GM18870 (cell line): ENCODE measurements at regions not wholly inside any gene's neighbourhood (a gene's known extent, or its start where the extent isn't known, plus 50 kb on each side); places are given as distances from the start of the nearest gene placed in this dataset.
"Not testable (repeated sequence)": the region's sequence is repeated elsewhere in the genome, so short reads cannot be mapped to it uniquely, and the experiment has no call there.

Source experiments
- ATAC-seq: cut with Tn5 transposase; IDR thresholded peaks from one replicate; pipeline ENCODE4 v1.9.1; 2021; ENCODE audit warnings: moderate library complexity; ENCODE audit not compliant: unreplicated experiment

GRCh38 chr9:38342532-38342931 lies 50.0 kb upstream of the ALDH1B1 start:
- ATAC-seq = no peak

DNA sequence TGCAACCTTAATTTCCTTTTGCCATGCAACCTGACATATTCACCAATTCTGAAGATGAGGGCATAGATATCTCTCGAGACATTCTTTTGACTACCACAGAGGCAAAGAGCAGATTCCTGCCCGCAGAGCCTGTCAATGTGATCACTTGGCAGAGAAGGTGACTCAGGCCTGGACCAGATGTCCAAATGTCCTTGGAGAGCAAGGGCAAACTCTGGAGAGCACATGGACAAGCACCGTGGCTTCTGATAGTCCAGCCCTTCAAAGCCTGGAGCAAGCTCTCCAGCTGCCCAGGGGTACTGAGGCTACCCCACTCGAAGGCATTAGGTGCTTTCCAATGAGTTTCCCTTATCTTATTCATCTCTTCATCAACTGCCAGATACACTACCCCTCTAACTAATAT lies 50.4 kb upstream of the ALDH1B1 start:
- no peak for ATAC-seq

DNA sequence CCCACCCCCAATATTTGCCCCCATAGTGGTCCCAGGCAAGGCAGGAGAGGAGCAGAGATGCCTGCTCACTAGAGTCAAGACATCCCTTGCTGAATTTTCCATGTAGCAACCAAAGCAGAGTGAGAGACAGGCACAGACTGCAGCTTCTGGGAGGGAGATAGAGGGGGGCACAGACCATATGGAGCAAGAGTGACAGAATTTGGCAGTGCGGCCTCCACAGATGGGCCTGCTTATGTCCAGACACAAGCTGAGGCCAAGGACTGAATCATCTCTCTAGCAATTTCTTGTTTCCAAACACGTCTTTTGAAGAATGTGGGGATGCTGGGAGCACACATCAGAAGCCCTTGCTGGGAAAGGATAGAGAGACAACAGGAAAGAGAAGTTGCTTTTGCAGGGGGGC lies 53.0 kb upstream of the ALDH1B1 start:
- no peak for ATAC-seq

DNA sequence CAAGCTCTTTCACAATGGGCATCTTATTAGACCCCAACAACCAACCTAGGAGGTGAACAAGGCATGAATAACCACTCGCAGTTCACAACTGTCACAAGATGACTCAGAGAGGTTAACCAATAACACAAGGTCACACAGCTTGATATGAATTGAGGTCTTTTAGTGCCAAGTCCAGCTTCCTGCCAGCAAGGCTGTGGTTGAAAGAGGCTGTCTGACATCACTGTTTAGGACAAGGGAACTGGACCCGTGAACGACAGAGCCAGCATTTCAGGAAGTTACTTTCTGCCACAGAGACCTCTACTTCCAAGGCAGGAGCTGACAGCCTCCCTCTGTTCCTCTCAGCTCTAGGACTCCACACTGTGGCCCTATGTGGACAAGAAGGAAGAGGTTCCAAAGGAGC lies 53.4 kb upstream of the ALDH1B1 start:
- ATAC-seq = peak; percentile 85

DNA sequence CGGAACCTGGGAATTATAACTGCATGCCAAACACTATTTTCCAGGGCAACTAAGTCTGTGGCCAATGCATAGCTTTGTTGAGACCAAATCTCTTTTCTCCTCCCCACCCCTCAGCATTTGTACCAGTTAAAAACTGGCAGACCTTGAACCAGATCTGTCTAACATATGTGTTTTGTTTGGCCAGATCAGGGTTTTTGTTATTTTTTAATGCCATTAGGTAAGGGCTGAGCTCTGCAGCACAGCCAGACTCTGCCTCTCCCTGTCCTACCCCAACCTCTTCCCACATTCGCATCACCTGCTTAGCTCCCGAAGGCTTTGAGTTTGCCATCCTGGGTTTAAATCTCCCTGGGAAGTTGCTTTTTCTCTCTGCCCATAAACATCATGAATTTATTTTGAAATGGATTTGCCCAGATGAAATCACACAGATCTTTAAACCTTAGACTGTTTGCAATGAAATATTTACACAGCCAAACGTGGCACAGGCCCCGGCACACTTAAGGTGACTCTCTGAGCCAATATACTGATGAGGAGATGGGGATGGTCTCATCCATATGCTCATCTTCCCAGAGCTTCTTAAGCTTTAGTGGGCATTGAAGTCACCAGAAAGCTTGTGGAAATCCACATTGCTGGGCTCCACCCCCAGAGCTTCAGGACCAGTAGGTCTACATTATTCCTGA lies 54.0 kb upstream of the ALDH1B1 start:
- no peak for ATAC-seq

DNA sequence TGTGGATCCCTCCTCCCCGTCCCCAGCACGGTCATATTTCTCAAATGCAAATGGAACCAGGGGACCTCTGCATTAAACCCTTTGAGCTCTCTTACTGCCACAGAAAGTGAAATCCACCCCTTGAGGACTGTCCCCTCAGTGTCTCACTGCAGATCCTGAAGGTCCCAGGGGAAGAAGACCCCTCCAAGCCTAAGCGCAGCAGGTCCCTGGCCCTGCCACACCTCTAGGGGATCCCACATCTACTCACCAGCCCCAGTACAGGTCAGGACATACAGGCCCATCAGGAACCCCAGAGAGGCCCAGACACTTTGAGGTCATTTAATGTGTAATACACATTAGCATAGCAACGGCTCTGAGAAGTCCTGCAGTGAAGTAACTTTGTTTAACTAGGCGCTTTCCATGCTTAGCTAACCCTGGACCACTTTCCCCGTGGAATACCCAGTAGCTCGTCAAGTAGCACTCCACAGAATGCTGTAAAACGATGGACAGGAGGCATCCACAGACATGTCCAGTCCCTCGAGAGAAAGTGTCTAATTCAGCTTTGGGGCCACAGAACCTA lies 54.7 kb upstream of the ALDH1B1 start:
- no peak for ATAC-seq

- no peak for ATAC-seq
Measured at GRCh38 chr9:38337181-38337580, 55.3 kb upstream of the ALDH1B1 start.

DNA sequence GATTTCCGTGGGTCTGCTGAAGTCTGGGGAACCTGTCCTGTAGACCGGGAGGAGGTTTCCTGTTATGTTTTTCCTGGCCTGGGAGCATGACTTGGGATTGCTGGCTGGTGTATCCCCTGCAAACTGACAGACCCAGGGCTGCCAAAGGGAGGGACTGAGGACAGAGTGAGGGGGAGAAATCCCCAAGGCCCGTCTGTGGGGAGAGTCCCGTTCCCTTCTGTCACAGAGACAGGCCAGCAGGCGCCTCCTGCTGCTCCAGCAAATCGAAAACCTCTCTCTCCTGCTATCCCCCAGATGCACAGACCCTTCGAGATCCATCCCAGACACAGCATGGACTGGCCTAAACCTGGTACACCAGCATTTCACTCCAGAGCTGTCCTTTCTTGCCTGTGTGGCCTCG lies 56.2 kb upstream of the ALDH1B1 start:
- no peak for ATAC-seq

- no peak for ATAC-seq
Measured at GRCh38 chr9:38335686-38336085, 56.8 kb upstream of the ALDH1B1 start.

DNA sequence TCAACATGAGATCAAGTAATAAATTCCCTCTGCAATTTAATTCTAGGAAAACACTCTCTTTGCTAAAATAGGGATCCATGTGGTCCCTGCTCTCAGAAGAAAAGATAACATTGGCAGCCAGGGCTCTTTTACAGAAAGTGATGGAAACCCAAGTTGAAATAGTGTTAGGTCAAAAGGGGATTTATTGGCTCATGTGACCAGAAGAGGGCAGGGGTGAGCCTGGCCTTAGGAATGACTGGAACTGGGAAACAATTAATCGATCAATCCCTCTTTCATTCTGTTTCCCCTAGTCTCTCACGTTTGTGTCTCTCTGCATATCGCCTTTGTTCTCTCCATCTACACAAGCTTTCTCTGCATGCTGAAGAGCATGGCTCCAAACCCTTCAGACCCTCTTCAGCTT lies 58.3 kb upstream of the ALDH1B1 start:
- no peak for ATAC-seq

- ATAC-seq = no peak
Measured at GRCh38 chr9:38333047-38333446, 59.5 kb upstream of the ALDH1B1 start.

- no peak for ATAC-seq
Measured at GRCh38 chr9:38332625-38333024, 59.9 kb upstream of the ALDH1B1 start.

- ATAC-seq = no peak
Measured at GRCh38 chr9:38331141-38331540, 61.4 kb upstream of the ALDH1B1 start.

DNA sequence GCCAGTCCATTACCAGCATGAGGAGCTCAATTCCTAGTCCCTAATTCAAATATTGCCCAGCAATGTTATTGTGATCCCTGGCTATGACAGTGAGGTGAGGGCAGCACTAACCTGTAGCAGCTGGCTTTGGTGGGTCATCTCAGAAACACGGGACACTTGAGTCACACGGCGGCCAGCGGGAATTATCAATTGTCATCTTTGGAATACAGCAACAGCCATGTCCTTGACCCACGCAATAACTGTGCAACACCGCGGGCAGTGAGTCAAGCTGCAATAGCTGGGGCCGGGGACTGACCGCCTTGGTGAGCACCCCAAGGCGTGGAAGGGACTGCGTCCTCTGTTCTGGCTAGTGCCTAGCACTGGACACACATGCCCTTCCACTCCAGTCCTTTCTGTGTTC lies 62.5 kb upstream of the ALDH1B1 start:
- no peak for ATAC-seq

GRCh38 chr9:38328765-38329164 lies 63.7 kb upstream of the ALDH1B1 start:
- ATAC-seq = no peak

DNA sequence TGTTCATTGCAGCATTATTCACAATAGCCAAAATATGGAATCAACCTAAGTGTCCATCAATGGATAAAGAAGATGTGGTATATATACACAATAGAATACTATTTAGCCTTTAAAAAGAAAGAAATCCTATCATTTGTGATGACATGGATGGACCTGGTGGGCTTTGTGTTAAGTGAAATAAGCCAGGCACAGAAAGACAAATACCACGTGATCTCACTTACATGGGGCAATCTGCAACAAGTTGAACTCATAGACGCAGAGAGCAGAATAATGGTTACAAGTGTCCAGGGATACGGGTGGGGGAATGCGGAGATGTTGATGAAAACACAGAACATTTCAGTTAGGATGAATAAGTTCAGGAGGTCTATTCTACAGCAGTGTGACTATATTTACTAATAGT lies 66.4 kb upstream of the ALDH1B1 start:
- ATAC-seq = no peak

GRCh38 chr9:38324213-38324612 lies 68.3 kb upstream of the ALDH1B1 start:
- not testable (repeated sequence) for ATAC-seq

- no peak for ATAC-seq
Measured at GRCh38 chr9:38322937-38323336, 69.6 kb upstream of the ALDH1B1 start.

DNA sequence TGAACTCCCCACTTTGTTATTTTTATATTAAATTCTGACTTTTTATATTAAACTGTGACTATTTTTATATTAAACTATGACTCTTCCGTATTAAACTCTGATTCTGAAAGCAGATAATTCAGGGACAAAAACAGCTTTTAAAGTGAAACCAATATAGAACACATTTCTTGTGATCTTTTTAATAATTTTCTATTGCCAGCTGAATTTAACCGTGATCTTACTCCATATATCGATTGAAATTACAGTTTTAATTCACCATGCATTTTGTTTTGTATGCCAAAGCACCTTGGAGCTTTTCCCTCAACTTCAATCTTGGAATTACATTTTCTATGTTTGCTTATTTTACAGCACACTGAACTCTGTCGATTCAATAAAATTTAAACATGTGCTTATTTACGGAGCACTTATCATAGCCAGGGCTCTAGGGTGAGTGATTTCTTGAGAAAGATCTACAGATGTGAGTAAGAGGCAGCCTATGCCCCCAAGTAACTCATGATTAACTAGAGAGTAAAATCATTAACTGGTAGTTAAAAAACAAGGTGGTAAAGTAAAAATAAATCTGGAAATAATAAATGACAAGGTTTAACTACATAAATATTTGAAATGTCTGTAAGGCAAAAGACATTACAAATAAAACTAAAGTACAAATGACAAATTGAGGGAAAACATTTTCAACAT lies 72.9 kb upstream of the ALDH1B1 start:
- no peak for ATAC-seq

DNA sequence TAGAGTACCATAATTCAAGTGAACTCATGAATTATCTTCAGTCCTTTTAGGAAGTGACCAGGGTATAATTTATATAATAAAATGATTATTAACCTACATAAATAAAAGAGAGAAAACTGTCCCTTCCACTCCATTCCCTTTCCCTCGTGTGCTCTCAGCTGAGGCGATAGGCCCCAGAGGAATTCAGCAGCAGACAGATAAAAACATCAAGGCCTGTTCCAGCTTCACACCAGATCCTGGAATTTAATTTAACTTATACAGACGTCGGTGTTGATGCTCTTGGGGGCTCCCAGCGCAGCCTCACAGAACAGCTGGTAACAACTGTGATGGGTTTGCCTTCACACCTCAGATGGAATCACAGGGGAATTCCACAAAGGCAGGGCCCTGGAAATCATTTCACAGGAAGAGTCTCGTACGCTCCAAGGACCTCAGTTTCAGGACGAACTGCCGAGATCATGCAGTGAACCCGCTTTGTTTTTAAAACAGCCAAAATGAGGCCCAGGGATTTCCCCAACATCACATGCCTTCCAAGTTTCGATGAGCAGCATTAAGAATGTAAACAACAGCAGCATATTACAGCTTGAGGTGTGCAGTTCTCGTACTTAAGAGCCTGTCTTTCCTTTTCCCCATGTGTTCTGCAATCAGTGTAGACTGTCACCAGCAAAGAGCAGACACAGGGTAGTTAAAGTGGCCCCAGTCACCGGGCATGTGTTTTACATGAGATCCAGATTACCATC lies 73.6 kb upstream of the ALDH1B1 start:
- peak; percentile 90 for ATAC-seq

DNA sequence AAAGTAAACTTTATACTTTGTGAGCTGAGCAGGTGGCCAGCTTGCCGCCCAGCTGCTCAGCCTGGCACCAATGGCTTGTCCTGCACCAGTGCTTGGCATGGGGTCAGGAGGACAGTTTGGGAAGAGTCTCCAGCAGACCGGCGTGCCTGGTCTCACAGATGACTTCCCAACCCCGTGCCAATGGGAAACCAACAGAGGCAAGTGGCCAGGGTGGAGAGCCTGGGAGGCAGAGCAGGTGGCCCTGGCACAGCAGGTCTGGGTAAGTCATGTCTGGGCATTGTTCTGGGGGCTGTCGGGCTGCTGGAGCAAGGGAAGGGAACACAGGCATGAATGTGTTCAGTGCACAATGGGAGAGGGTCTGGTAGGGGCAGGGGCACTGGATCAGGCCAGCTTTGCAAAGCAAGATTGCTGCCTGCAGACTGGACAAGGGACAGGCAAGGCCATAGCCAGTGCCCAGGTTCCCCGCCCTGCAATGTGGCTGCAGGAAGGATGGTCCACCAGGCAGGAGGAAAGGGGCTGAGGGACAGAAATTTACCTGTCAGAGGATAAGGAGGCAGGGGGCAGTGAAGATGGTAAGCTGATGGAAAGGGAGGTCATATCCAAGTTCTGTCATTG lies 76.2 kb upstream of the ALDH1B1 start:
- no peak for ATAC-seq
